ENCODE measurements at regions not wholly inside any gene's neighbourhood (a gene's known extent, or its start where the extent isn't known, plus 50 kb on each side); places are given as distances from the start of the nearest gene placed in this dataset.

DNA sequence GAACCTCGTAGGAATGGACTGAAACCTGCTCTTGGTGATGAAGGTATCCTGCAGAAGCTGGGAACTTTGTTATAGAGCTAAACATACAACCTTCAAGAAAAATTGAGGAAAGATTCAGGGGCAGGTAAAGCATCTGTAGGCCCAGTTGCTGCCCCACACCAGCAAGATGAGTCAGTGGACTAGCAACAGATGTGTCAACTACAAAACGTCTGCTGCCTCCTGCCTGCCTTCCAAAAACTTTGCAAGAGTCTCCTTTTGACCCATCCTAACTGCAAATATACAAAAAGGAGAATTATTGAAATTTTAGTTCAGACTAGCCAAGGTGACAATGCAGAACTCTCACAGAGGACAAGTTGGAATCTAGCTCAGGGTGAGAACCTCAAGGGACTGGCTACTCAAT is 60.9 kb upstream of the TMTC1 start:
- DNase-seq, result no peak

DNA sequence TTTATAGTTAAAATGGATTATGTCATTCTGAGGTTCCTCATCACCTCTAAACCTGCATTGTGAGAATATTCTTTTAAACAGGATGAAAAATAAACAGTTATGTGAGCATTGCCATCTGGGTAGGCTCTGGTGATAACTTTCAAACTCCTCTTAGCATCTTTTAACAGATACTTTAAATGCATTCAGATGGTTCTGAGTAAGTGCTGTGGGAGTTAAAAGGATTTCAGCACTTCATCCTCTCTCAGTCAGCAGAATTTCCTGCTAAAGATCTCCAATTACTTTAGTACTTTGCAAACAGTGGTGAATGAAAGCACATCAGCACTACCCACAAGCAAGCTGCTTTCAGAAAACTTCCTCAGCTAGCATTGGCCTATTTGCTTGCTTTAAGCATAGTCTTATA is 59.3 kb upstream of the TMTC1 start:
- no peak for DNase-seq

DNA sequence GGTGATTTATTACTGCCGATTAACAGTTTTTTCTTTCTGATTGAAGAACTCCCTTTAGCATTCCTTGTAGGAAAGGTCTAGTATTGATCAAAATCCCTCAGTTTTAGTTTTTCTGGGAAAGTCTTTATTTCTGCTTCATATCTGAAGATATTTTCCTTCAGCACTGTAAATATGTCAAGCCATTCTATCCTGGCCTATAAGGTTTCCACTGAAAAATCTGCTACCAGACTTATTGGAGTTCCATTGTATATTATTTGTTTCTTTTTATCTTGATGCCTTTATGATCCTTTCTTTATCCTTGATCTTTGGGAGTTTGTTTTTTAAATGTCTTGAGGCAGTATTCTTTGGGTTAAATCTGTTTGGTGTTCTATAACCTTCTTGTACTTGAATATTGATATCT is 55.0 kb upstream of the TMTC1 start:
- no peak for DNase-seq

All from activated CD8-positive, alpha-beta memory T cell treated with anti-CD3 and anti-CD28 coated beads, Interleukin-2, amount 50 U/mL, for 48 hours (primary cell).